ENCODE measurements at regions not wholly inside any gene's neighbourhood (a gene's known extent, or its start where the extent isn't known, plus 50 kb on each side); places are given as distances from the start of the nearest gene placed in this dataset. TPM values are rescaled to one million over a fixed set of nuclear protein-coding genes. Genes with fewer than 3 reads are reported as not detected.
"Not testable (repeated sequence)": the region's sequence is repeated elsewhere in the genome, so short reads cannot be mapped to it uniquely, and the experiment has no call there.

DNA sequence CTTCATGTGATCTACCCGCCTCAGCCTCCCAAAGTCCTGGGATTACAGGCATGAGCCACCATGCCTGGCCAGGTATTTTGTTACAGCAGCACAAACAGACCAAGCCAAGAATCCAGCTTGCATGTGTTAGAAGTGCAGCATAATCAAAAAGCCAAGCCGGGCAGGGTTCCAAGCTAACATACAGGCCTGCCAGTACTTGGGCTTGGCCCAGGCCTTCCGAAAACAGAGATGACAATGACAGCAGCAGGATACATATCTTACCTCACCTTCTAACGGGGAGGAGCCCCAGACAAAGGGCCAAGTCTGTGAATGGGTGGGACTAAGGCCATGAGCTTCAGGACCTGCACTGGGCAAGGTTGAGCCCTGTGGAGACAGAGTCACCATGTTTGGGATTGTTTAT is 91.4 kb upstream of the ZNF462 start:
- no peak for DNase-seq (ENCODE audit: low read depth in 2 of 3, low spot score in 2 of 3)

DNA sequence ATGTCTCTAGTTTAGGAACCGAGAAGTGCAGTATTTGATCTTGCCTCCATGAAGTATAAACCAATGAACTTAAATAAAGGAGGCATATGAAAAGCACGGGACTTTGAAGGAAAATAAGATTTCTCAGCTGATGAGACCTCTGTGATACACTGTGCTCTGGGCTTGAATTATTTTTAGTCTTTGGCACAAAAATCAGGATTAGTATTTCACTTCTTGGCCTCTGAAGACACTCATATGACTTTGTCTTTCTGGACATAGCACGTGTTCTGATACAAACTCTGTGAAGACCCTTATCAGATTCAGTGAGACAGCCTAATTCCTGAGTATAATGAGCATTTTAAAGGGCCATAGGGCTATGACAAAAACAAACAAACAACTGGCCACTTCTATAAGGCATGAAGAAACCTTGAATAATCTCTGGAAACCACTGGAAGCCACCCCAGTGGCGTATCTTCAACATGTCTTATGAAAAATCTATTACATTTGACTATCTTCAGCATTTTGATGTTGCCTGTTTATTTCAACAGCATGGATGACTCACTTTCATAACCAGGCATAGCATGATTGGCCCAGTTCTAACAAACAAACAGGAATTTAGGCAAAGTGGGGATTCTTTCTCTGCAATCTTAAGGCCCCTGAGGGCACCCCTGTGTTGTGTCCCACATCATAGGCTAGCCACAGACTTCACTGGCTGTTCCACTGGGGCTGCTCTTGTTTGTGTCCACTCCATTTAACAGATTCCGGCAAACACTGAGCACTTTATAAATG is 90.3 kb upstream of the ZNF462 start:
- no peak for DNase-seq (ENCODE audit: low read depth in 2 of 3, low spot score in 2 of 3)

DNA sequence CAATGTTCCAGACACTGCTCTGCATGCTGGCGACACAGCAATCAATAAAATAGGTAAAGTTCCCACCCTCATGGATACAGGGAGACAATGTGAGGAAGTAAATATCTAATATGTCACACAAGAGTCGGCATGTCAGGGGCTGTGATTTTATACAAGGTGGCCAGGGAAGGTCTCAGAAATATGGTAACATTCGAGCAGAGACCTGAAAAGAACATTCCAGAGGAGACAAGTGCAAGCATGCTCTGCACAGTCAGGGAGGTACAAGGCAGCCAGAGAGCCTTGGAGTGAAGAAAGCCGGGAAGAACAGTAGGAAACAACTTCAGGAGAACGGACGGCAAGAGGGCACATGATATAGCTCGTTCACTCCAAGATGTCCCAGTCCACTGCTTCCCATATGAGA is 89.2 kb upstream of the ZNF462 start:
- no peak for DNase-seq (ENCODE audit: low read depth in 2 of 3, low spot score in 2 of 3)

DNA sequence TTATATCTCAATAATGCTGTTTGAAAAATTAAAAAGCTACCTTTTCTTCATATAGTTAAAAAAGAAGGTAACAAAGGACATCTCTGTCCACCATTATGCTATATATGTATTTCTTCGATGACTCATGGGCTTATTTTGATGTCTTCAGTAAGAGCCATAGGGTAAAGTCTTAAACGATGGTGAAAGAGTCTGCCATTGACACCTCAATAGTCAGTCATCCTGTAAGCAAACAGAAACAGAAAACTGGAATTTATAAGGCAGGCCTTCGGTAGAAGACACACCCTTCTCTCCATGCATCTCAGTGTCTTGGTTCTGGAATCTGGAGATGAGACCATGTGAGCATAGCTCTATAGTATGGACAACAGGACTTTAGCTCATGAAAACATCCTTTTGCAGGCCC is 87.0 kb upstream of the ZNF462 start:
- DNase-seq (ENCODE audit: low read depth in 2 of 3, low spot score in 2 of 3), result no peak

DNA sequence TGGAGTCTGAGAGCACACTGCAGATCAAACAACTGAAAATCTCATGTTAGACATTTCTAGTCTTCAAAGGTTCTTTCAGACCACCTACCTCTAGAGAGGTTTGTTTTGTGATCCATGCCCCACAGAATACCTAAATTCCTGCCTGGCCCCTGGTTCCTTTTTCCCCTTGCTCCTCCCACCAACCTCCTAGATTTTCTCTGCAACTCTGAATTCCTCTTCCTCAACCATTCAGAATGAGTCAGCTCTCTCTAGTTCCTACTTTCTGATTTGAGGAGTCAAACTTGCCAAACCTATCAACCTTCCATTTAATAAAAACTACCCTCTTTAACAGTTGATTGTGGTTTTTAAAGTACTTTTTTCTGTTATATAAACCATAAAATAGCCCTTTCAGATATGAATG is 83.2 kb upstream of the ZNF462 start:
- DNase-seq (ENCODE audit: low read depth in 2 of 3, low spot score in 2 of 3), result peak in 1 of 3 donors; percentile 14

GRCh38 chr9:106783121-106783520 is 79.8 kb upstream of the ZNF462 start:
- no peak for DNase-seq (ENCODE audit: low read depth in 2 of 3, low spot score in 2 of 3)

GRCh38 chr9:106784076-106784475 is 78.9 kb upstream of the ZNF462 start:
- no peak for DNase-seq (ENCODE audit: low read depth in 2 of 3, low spot score in 2 of 3)

- no peak for DNase-seq (ENCODE audit: low read depth in 2 of 3, low spot score in 2 of 3)
Measured at GRCh38 chr9:106785200-106785599, 77.8 kb upstream of the ZNF462 start.

DNA sequence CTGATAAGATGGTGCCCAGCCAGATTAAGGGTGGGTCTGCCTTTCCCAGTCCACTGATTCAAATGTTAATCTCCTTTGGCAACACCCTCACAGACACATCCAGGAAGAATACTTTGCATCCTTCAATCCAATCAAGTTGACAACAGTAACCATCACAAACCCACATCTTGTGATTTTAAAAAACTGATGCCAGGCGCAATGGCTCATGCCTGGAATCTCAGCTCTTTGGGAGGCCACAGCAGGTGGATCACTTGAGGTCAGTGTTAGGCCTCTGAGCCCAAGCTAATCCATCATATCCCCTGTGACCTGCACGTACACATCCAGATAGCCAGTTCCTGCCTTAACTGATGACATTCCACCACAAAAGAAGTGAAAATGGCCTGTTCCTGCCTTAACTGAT is 74.9 kb upstream of the ZNF462 start:
- not testable (repeated sequence) for DNase-seq (ENCODE audit: low read depth in 2 of 3, low spot score in 2 of 3)

- DNase-seq (ENCODE audit: low read depth in 2 of 3, low spot score in 2 of 3), result no peak
Measured at GRCh38 chr9:106795031-106795430, 67.9 kb upstream of the ZNF462 start.

- DNase-seq (ENCODE audit: low read depth in 2 of 3, low spot score in 2 of 3), result no peak
Measured at GRCh38 chr9:106796771-106797170, 66.2 kb upstream of the ZNF462 start.

GRCh38 chr9:106797299-106797698 is 65.7 kb upstream of the ZNF462 start:
- no peak for DNase-seq (ENCODE audit: low read depth in 2 of 3, low spot score in 2 of 3)

DNA sequence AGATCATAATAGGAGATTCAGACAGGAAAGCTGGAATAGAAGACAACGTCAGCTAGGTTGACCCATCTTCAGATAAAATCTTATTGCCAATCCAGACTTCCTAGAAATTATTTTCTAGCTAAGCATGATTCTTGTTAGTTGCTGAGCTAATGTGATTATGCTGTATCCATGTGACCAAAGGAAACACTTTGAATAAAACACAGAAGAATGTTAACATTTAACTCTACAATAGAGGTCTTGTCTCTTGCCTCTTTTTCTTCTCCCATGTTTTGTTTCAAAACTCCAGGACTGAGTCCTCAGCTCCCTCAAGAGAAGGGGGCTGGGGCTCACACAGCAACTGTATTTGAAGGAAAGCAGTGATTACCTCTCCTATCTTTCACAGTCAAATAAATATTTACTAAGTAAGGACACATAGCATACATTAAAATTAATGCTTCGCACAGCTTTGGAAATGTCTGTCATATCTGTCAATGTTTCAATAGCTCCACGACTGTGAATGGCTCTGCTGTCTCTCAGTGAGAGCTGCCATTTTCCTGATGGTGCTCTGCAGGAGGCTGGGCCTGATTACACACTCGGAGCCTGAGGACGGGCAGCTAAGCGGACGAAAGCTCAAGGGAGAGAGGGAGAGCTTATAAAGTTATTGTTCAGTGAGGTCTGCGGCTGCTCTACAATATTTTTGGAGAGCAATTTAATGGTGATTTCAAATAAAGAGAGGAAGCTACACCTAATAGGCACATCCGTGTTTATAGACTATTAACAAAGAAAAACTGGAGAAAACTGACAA is 64.8 kb upstream of the ZNF462 start:
- no peak for DNase-seq (ENCODE audit: low read depth in 2 of 3, low spot score in 2 of 3)

DNA sequence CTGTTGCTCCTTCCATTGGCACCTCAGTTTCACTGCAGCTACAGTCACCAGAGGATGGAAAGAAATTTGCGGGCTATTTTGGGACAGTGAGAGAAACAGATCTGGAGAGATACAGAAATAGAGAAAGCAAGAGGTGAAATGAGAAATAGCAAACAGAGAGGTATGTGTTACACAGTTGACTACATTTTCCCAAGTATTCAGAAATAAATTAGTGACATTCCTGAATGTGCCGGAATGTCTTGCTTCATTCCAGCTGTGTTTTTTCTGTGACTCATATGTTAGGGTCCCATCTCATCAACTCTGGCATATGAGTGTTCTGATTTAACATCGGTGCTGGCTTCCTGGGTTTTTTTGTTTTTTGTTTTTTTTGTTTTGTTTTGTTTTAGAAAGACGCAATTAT is 63.8 kb upstream of the ZNF462 start:
- no peak for DNase-seq (ENCODE audit: low read depth in 2 of 3, low spot score in 2 of 3)

DNA sequence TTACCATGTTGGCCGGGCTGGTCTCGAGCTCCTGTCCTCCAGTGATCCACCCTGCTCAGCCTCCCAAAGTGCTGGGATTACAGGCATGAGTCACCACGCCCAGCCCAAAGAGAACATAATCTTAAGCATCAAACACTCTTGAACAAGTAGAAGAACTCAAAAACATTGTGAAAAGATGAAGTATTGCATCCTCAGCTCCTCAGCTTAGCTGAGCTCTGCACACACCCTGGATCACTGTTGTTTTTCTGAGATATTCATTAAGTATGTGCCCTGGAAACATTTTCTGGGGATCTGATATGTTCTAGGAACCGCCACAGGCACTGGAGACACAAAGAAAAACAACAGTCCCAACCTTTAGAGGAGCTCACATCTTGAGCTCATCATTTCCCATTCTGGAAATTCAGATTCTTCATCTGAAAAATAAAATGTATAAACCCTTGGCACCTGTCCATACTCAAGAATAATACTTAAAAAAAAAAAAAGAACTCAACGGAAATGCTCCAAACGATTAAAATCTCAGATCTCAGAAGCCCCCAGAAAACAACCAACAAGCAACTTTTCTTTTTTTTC is 62.2 kb upstream of the ZNF462 start:
- no peak for DNase-seq (ENCODE audit: low read depth in 2 of 3, low spot score in 2 of 3)

GRCh38 chr9:106801816-106802215 is 61.1 kb upstream of the ZNF462 start:
- no peak for DNase-seq (ENCODE audit: low read depth in 2 of 3, low spot score in 2 of 3)

Small RNAs in the stretch of these regions (small RNA-seq; reads per million reads assigned to genes)
- not detected for gene MIR8081

Data from hematopoietic multipotent progenitor cell (in vitro differentiated cells).